HepG2 (cell line): ENCODE measurements at regions not wholly inside any gene's neighbourhood (a gene's known extent, or its start where the extent isn't known, plus 50 kb on each side); places are given as distances from the start of the nearest gene placed in this dataset.

Experiments
- ATAC-seq: fragments of 200-7000 bp; cut with Tn5 transposase; 3 replicates; pipeline ENCODE4 v1.9.1; 2020; ENCODE audit warnings: mild to moderate bottlenecking, moderate library complexity
- BruUV-seq: library from RNA; stranded (reverse); fragments of 400-500 nt; replicated peaks from 2 replicates; lab custom pipeline; 2021; lab: Mats Ljungman, UMichigan
- CTCF ChIA-PET: fragments of 300-600 bp; formaldehyde crosslinking; extraction: SDS; loops from one replicate; lab custom pipeline; 2021; ENCODE audit warnings: low total read pairs, inconsistent platforms, low intra/inter-chr PET ratio; lab: Yijun Ruan, JAX
- POLR2A ChIA-PET: fragments of 350-600 bp; sonication (Branson Sonifier 250); formaldehyde crosslinking; loops from one replicate; lab custom pipeline; 2020; ENCODE audit warnings: antibody characterized with exemption, inconsistent platforms; lab: Yijun Ruan, JAX
- DNase-seq: peaks from one replicate; pipeline ENCODE4 v3.0.0-alpha.2; 2015; ENCODE audit warnings: low spot score
- FAIRE-seq: peaks from 3 replicates; lab custom pipeline; 2011; peaks lifted over from hg19 to GRCh38; lab: Jason Lieb, UNC
- H2AFZ ChIP-seq: one replicate; pipeline ENCODE4 v1.6.1; 2011; ENCODE audit warnings: low read length, inconsistent platforms
- H3K27ac ChIP-seq: fragments of 300-600 bp; 3 replicates; pipeline ENCODE4 v1.8.0; 2011; ENCODE audit warnings: mixed run types, mild to moderate bottlenecking, mixed read lengths, low read length, inconsistent platforms; ENCODE audit not compliant: insufficient read depth; ENCODE audit errors: extremely low read length
- H3K27me3 ChIP-seq, 2 experiments: fragments of 200-600 bp in 1 of 2; 2 replicates in 1 of 2; 3 replicates in 1 of 2; pipeline versions ENCODE4 v1.6.0 to v1.8.0; 2011; ENCODE audit warnings: low read length in 2 of 2, mild to moderate bottlenecking in 2 of 2, moderate library complexity in 2 of 2, inconsistent platforms in 1 of 2; ENCODE audit not compliant: insufficient read depth in 2 of 2, control insufficient read depth in 1 of 2
- H3K36me3 ChIP-seq, 2 experiments: fragments of 200-600 bp in 1 of 2; replicated peaks in 1 of 2; 2 replicates in 1 of 2; 3 replicates in 1 of 2; pipeline versions ENCODE4 v1.5.1 to v1.8.0; 2011; ENCODE audit warnings: low read length in 2 of 2, inconsistent platforms in 1 of 2; ENCODE audit not compliant: insufficient read depth in 2 of 2, control insufficient read depth in 1 of 2
- H3K4me1 ChIP-seq: 2 replicates; pipeline ENCODE4 v1.5.1; 2012; ENCODE audit warnings: low read length, inconsistent platforms; ENCODE audit not compliant: insufficient read depth
- H3K4me2 ChIP-seq: 2 replicates; pipeline ENCODE4 v1.6.0; 2011; ENCODE audit warnings: low read depth, low read length, inconsistent platforms
- H3K4me3 ChIP-seq, 3 experiments: fragments of 200-600 bp in 1 of 3; sonication (generic), shearing (Covaris generic) in 1 of 3; replicated peaks in 1 of 3; 2 replicates each; pipeline ENCODE4 v1.5.1; 2011 to 2016; ENCODE audit warnings: low read length in 3 of 3, inconsistent platforms in 2 of 3, low read depth in 2 of 3, mild to moderate bottlenecking in 2 of 3, control low read depth in 1 of 3, mixed read lengths in 1 of 3; ENCODE audit not compliant: insufficient read depth in 1 of 3
- H3K79me2 ChIP-seq: one replicate; pipeline ENCODE4 v1.6.1; 2011; ENCODE audit warnings: low read length, inconsistent platforms; ENCODE audit not compliant: insufficient read depth
- H3K9ac ChIP-seq: 2 replicates; pipeline ENCODE4 v1.6.0; 2011; ENCODE audit warnings: mild to moderate bottlenecking, low read depth, low read length, inconsistent platforms; ENCODE audit not compliant: insufficient read depth
- H3K9me3 ChIP-seq: 2 replicates; pipeline ENCODE4 v1.5.1; 2012; ENCODE audit warnings: mild to moderate bottlenecking, low read length
- H4K20me1 ChIP-seq: 2 replicates; pipeline ENCODE4 v1.6.0; 2011; ENCODE audit warnings: inconsistent platforms, mild to moderate bottlenecking, low read length, moderate library complexity; ENCODE audit not compliant: insufficient read depth
- AHR ChIP-seq: IDR thresholded peaks from 2 replicates; pipeline ENCODE4 v1.6.1; 2018; ENCODE audit warnings: missing genetic modification reagents, missing compliant biosample characterization
- CENPT ChIP-seq: sonication (generic); formaldehyde crosslinking; IDR thresholded peaks from 2 replicates; pipeline ENCODE4 v1.8.0; 2022; ENCODE audit warnings: low read depth, mild to moderate bottlenecking, moderate library complexity, missing genetic modification reagents
- IKZF1 ChIP-seq: fragments of 450-650 bp; IDR thresholded peaks from 2 replicates; pipeline ENCODE4 v1.7.1; 2016
- IRX3 ChIP-seq: sonication (generic); formaldehyde crosslinking; IDR thresholded peaks from 2 replicates; pipeline ENCODE4 v1.8.1; 2023; ENCODE audit warnings: mild to moderate bottlenecking, low read depth, missing genetic modification reagents, borderline replicate concordance
- MTA3 ChIP-seq: sonication (generic); formaldehyde crosslinking; IDR thresholded peaks from 2 replicates; pipeline ENCODE4 v1.4.0; 2020; ENCODE audit warnings: missing genetic modification reagents
- NCOA1 ChIP-seq: sonication (generic); formaldehyde crosslinking; IDR thresholded peaks from 2 replicates; pipeline ENCODE4 v1.9.0; 2021; ENCODE audit warnings: missing genetic modification reagents
- NFRKB ChIP-seq: fragments of 450-650 bp; IDR thresholded peaks from 2 replicates; pipeline ENCODE4 v1.6.1; 2017
- TBX3 ChIP-seq: fragments of 450-650 bp; IDR thresholded peaks from 2 replicates; pipeline ENCODE4 v1.6.1; 2017; ENCODE audit warnings: antibody characterized with exemption, mild to moderate bottlenecking, inconsistent platforms, borderline replicate concordance
- WGBS: methylation state at CpG from one replicate; pipeline ENCODE4 v1.1.6; 2017; ENCODE audit warnings: low lambda C conversion rate; 5-methylcytosine and 5-hydroxymethylcytosine counted together
- in situ Hi-C: cut with HindIII; loops from 2 replicates; pipeline ENCODE4 v1.10.0; 2017; ENCODE audit warnings: low pct_unique_long_range_greater_than_20kb; ENCODE audit not compliant: extremely low pct_ligation_motif_present
- intact Hi-C: fragments of 100-400 bp; cut with micrococcal nuclease; formaldehyde crosslinking; loops from one replicate; pipeline ENCODE4 v1.10.0; 2022; ENCODE audit not compliant: unreplicated experiment
- TF ChIP-seq, protein P1 (sequence below): sonication (generic); formaldehyde crosslinking; IDR thresholded peaks from 2 replicates; pipeline ENCODE4 v1.4.0; 2020; ENCODE audit warnings: missing genetic modification reagents, borderline replicate concordance

GRCh38 chr13:24043590-24044350 is 116.8 kb upstream of the SPATA13 start:
- no TSS peak for BruUV-seq
- peaks cover 0 to 8% of the 10 kb centered on the region in 2 experiments; a peak in 1 of 5 replicates for H3K27me3 ChIP-seq
- H3K9ac ChIP-seq: no peak overlapping the region
- H3K4me2 ChIP-seq: no peak overlapping the region
- FAIRE-seq: no peak
- TF ChIP-seq IKZF1 (no peak), IRX3 (no peak), NFRKB (no peak), MTA3 (CRISPR knock-in tag) (no peak), AHR (no peak), CENPT (CRISPR knock-in tag) (no peak), NCOA1 (CRISPR knock-in tag) (no peak), TBX3 (no peak)
- TF ChIP-seq, protein P1, sequence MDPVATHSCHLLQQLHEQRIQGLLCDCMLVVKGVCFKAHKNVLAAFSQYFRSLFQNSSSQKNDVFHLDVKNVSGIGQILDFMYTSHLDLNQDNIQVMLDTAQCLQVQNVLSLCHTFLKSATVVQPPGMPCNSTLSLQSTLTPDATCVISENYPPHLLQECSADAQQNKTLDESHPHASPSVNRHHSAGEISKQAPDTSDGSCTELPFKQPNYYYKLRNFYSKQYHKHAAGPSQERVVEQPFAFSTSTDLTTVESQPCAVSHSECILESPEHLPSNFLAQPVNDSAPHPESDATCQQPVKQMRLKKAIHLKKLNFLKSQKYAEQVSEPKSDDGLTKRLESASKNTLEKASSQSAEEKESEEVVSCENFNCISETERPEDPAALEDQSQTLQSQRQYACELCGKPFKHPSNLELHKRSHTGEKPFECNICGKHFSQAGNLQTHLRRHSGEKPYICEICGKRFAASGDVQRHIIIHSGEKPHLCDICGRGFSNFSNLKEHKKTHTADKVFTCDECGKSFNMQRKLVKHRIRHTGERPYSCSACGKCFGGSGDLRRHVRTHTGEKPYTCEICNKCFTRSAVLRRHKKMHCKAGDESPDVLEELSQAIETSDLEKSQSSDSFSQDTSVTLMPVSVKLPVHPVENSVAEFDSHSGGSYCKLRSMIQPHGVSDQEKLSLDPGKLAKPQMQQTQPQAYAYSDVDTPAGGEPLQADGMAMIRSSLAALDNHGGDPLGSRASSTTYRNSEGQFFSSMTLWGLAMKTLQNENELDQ (CRISPR knock-in tag): no peak
- in situ Hi-C loops: no loop called here
- intact Hi-C loops: no loop called here
- WGBS: 25% methylated on average over 9 of the region's 9 CpGs
- H3K4me3 ChIP-seq: no peak overlapping the region
- peaks cover 31% of the 10 kb centered on the region for H3K4me1 ChIP-seq
- ATAC-seq: no peak
- ChIA-PET CTCF (no interaction called here), POLR2A (no interaction called here)
- H3K27ac ChIP-seq: no peak overlapping the region
- H3K79me2 ChIP-seq: no peaks in the 10 kb centered on the region
- no peak overlapping the region for H2AFZ ChIP-seq
- no peak for DNase-seq
- H4K20me1 ChIP-seq: no peaks in the 10 kb centered on the region
- peaks cover 13% of the 10 kb centered on the region for H3K9me3 ChIP-seq
- no peaks in the 10 kb centered on the region for H3K36me3 ChIP-seq
